Left kidney (tissue), 1 donor: ENCODE measurements at regions not wholly inside any gene's neighbourhood (a gene's known extent, or its start where the extent isn't known, plus 50 kb on each side); places are given as distances from the start of the nearest gene placed in this dataset.
"Not testable (repeated sequence)": the region's sequence is repeated elsewhere in the genome, so short reads cannot be mapped to it uniquely, and the experiment has no call there.

Experiments
- DNase-seq: peaks from one replicate; pipeline ENCODE4 v3.0.0-alpha.2; 2013

- DNase-seq, result peak; percentile 68
Observed at GRCh38 chr13:103517066-103517767, 451.0 kb upstream of the SLC10A2 start.

GRCh38 chr13:103516015-103516795, 450.0 kb upstream of the SLC10A2 start:
- no peak for DNase-seq

GRCh38 chr13:103515410-103515809, 449.2 kb upstream of the SLC10A2 start:
- DNase-seq, result no peak

GRCh38 chr13:103514619-103515018, 448.4 kb upstream of the SLC10A2 start:
- DNase-seq, result no peak

- no peak for DNase-seq
Observed at GRCh38 chr13:103514188-103514587, 448.0 kb upstream of the SLC10A2 start.

- peak; percentile 38 for DNase-seq
Observed at GRCh38 chr13:103510007-103510535, 443.9 kb upstream of the SLC10A2 start.

- DNase-seq, result no peak
Observed at GRCh38 chr13:103497404-103497803, 431.2 kb upstream of the SLC10A2 start.

- DNase-seq, result no peak
Observed at GRCh38 chr13:103487841-103488240, 421.6 kb upstream of the SLC10A2 start.

GRCh38 chr13:103473081-103473480, 406.9 kb upstream of the SLC10A2 start:
- DNase-seq, result no peak

GRCh38 chr13:103471896-103472295, 405.7 kb upstream of the SLC10A2 start:
- DNase-seq, result no peak

- no peak for DNase-seq
Observed at GRCh38 chr13:103469771-103470170, 403.6 kb upstream of the SLC10A2 start.

GRCh38 chr13:103466761-103467160, 400.5 kb upstream of the SLC10A2 start:
- DNase-seq, result no peak

GRCh38 chr13:103460246-103460645, 394.0 kb upstream of the SLC10A2 start:
- not testable (repeated sequence) for DNase-seq

- not testable (repeated sequence) for DNase-seq
Observed at GRCh38 chr13:103457050-103457449, 390.8 kb upstream of the SLC10A2 start.

GRCh38 chr13:103451656-103452055, 385.4 kb upstream of the SLC10A2 start:
- no peak for DNase-seq

- no peak for DNase-seq
Observed at GRCh38 chr13:103443604-103444003, 377.4 kb upstream of the SLC10A2 start.

GRCh38 chr13:103437651-103438050, 371.4 kb upstream of the SLC10A2 start:
- no peak for DNase-seq

GRCh38 chr13:103436057-103436654, 369.9 kb upstream of the SLC10A2 start:
- no peak for DNase-seq

GRCh38 chr13:103431856-103432255, 365.6 kb upstream of the SLC10A2 start:
- no peak for DNase-seq

GRCh38 chr13:103430368-103430767, 364.2 kb upstream of the SLC10A2 start:
- no peak for DNase-seq

GRCh38 chr13:103410002-103410401, 343.8 kb upstream of the SLC10A2 start:
- no peak for DNase-seq

- no peak for DNase-seq
Observed at GRCh38 chr13:103406967-103407366, 340.8 kb upstream of the SLC10A2 start.

- DNase-seq, result no peak
Observed at GRCh38 chr13:103405297-103405696, 339.1 kb upstream of the SLC10A2 start.
